Calu3 (cell line): ENCODE measurements at regions not wholly inside any gene's neighbourhood (a gene's known extent, or its start where the extent isn't known, plus 50 kb on each side); places are given as distances from the start of the nearest gene placed in this dataset.

Source experiments
- BruUV-seq: library from RNA; stranded (reverse); fragments of 400-500 nt; replicated peaks from 2 replicates; lab custom pipeline; 2021; lab: Mats Ljungman, UMichigan
- CTCF ChIA-PET: fragments of 300-600 bp; sonication (Branson Sonifier 250); formaldehyde crosslinking; loops from one replicate; lab custom pipeline; 2022; ENCODE audit warnings: antibody characterized with exemption; lab: Charles Lee
- DNase-seq: peaks from one replicate; pipeline ENCODE4 v3.0.0; 2022
- H3K27ac Mint-ChIP-seq: one replicate; pipeline ENCODE4 v1.8.0; 2022; ENCODE audit warnings: mixed read lengths; ENCODE audit not compliant: unreplicated experiment
- H3K27me3 Mint-ChIP-seq: one replicate; pipeline ENCODE4 v1.8.0; 2022; ENCODE audit warnings: mixed read lengths; ENCODE audit not compliant: unreplicated experiment
- H3K36me3 Mint-ChIP-seq: one replicate; pipeline ENCODE4 v1.8.0; 2022; ENCODE audit warnings: mild to moderate bottlenecking, moderate library complexity, mixed read lengths; ENCODE audit not compliant: insufficient read depth, unreplicated experiment
- H3K4me1 Mint-ChIP-seq: one replicate; pipeline ENCODE4 v1.8.0; 2022; ENCODE audit warnings: mild to moderate bottlenecking, low read depth, mixed read lengths; ENCODE audit not compliant: unreplicated experiment
- H3K4me3 Mint-ChIP-seq: one replicate; pipeline ENCODE4 v1.8.0; 2022; ENCODE audit warnings: mild to moderate bottlenecking, low read depth, moderate library complexity, mixed read lengths; ENCODE audit not compliant: unreplicated experiment
- H3K9me3 Mint-ChIP-seq: one replicate; pipeline ENCODE4 v1.8.0; 2022; ENCODE audit warnings: low read depth, mixed read lengths; ENCODE audit not compliant: unreplicated experiment
- intact Hi-C: fragments of 100-400 bp; cut with micrococcal nuclease; formaldehyde crosslinking; loops from one replicate; pipeline ENCODE4 v1.10.0; 2022; ENCODE audit not compliant: unreplicated experiment
- TF ChIP-seq, protein P1 (sequence below): fragments of 200-600 bp; IDR thresholded peaks from one replicate; pipeline ENCODE4 v1.8.0; 2022; ENCODE audit warnings: antibody characterized with exemption; ENCODE audit not compliant: unreplicated experiment

DNA sequence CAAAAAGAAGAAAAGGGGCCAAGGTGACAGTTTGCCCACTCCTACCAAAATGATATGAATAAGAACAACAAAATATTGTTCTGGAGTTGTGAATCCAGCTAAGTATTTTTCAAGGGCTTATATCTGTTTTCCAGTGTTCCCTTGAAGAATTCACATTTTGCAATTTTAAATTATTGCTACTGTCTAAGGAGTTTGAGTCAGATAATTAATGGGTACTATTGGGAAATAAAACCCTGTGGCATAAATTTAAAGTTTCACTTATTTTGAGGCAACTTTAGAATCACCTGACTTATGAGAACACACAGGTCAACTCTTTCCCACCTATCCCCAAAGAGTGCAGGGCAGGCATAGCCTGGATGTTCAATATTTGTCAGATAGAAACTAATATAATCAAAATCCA is 188.0 kb upstream of the GHR start:
- intact Hi-C loops: no loop called here
- H3K9me3 Mint-ChIP-seq: no peaks in the 10 kb centered on the region
- H3K4me3 Mint-ChIP-seq: no peak overlapping the region
- peaks cover 5% of the 10 kb centered on the region for H3K27me3 Mint-ChIP-seq
- no peak for DNase-seq
- TF ChIP-seq, protein P1, sequence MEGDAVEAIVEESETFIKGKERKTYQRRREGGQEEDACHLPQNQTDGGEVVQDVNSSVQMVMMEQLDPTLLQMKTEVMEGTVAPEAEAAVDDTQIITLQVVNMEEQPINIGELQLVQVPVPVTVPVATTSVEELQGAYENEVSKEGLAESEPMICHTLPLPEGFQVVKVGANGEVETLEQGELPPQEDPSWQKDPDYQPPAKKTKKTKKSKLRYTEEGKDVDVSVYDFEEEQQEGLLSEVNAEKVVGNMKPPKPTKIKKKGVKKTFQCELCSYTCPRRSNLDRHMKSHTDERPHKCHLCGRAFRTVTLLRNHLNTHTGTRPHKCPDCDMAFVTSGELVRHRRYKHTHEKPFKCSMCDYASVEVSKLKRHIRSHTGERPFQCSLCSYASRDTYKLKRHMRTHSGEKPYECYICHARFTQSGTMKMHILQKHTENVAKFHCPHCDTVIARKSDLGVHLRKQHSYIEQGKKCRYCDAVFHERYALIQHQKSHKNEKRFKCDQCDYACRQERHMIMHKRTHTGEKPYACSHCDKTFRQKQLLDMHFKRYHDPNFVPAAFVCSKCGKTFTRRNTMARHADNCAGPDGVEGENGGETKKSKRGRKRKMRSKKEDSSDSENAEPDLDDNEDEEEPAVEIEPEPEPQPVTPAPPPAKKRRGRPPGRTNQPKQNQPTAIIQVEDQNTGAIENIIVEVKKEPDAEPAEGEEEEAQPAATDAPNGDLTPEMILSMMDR: no peak
- CTCF ChIA-PET: interaction anchor here (0.6 kb wide), 1 partner anchor 42 kb away, joined by 3 read pairs; no protein-coding TSS in a partner anchor
- no peak overlapping the region for H3K27ac Mint-ChIP-seq
- H3K4me1 Mint-ChIP-seq: no peaks in the 10 kb centered on the region
- H3K36me3 Mint-ChIP-seq: no peaks in the 10 kb centered on the region
- no TSS peak for BruUV-seq

- no peaks in the 10 kb centered on the region for H3K36me3 Mint-ChIP-seq
- H3K9me3 Mint-ChIP-seq: no peaks in the 10 kb centered on the region
- intact Hi-C loops: no loop called here
- no peaks in the 10 kb centered on the region for H3K4me1 Mint-ChIP-seq
- H3K4me3 Mint-ChIP-seq: no peak overlapping the region
- no peak overlapping the region for H3K27ac Mint-ChIP-seq
- CTCF ChIA-PET: no interaction called here
- TF ChIP-seq, protein P1: no peak
- BruUV-seq: no TSS peak
- H3K27me3 Mint-ChIP-seq: no peaks in the 10 kb centered on the region
- no peak for DNase-seq
These were observed 187.4 kb upstream of the GHR start for GRCh38 chr5:42235837-42236236.

- CTCF ChIA-PET: no interaction called here
These were observed 181.6 kb upstream of the GHR start for GRCh38 chr5:42241636-42242035.

DNA sequence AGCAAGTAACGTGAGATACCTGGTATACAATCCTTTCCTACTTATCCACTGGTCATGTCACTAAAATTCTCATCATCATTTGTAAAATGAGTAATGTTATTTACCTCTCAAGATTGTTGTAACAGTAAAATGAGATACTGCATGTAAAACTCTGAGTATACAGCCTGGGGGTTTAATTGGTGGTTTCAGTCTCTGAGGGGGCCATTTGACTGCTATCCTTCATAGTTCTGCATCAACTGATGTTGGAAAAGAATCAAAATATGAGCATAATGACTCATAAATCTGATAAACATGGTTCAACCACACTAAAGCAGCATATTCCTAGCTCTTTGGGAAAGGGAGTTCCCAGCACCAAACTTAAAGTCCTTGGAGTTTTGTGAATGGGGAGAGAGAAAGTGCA is 181.0 kb upstream of the GHR start:
- CTCF ChIA-PET: no interaction called here
- Mint-ChIP-seq H3K27me3 (peaks cover 14% of the 10 kb centered on the region), H3K36me3 (no peaks in the 10 kb centered on the region), H3K9me3 (no peaks in the 10 kb centered on the region), H3K4me3 (no peak overlapping the region), H3K4me1 (no peaks in the 10 kb centered on the region), H3K27ac (no peak overlapping the region)
- intact Hi-C loops: no loop called here
- TF ChIP-seq, protein P1: no peak
- BruUV-seq: no TSS peak
- no peak for DNase-seq

More at GRCh38 chr5:42241636-42242035, 181.6 kb upstream of the GHR start:
- no peaks in the 10 kb centered on the region for H3K4me1 Mint-ChIP-seq
- intact Hi-C loops: no loop called here
- BruUV-seq: no TSS peak
- TF ChIP-seq, protein P1: no peak
- DNase-seq: no peak
- H3K27me3 Mint-ChIP-seq: peaks cover 8% of the 10 kb centered on the region
- H3K36me3 Mint-ChIP-seq: no peaks in the 10 kb centered on the region
- no peak overlapping the region for H3K4me3 Mint-ChIP-seq
- no peak overlapping the region for H3K27ac Mint-ChIP-seq
- no peaks in the 10 kb centered on the region for H3K9me3 Mint-ChIP-seq
